HG03342 (cell line): ENCODE measurements at regions not wholly inside any gene's neighbourhood (a gene's known extent, or its start where the extent isn't known, plus 50 kb on each side); places are given as distances from the start of the nearest gene placed in this dataset.

Source experiments
- ATAC-seq: cut with Tn5 transposase; IDR thresholded peaks from one replicate; pipeline ENCODE4 v1.9.1; 2021; ENCODE audit warnings: mild to moderate bottlenecking, moderate library complexity; ENCODE audit not compliant: unreplicated experiment

GRCh38 chr20:57114290-57115005 lies 152.0 kb downstream of the BMP7 start:
- no peak for ATAC-seq

- ATAC-seq: no peak
These were observed 149.1 kb downstream of the BMP7 start for GRCh38 chr20:57117296-57117695.

- ATAC-seq: no peak
These were observed 148.2 kb downstream of the BMP7 start for GRCh38 chr20:57118107-57118769.
